HCT116 (cell line): ENCODE measurements at regions not wholly inside any gene's neighbourhood (a gene's known extent, or its start where the extent isn't known, plus 50 kb on each side); places are given as distances from the start of the nearest gene placed in this dataset.

Experiments used
- ATAC-seq: fragments of 200-7000 bp; cut with Tn5 transposase; 2 replicates; pipeline ENCODE4 v1.9.1; 2020; ENCODE audit warnings: mild to moderate bottlenecking, moderate library complexity
- BruUV-seq: library from RNA; stranded (reverse); fragments of 400-500 nt; replicated peaks from 2 replicates; lab custom pipeline; 2021; lab: Mats Ljungman, UMichigan
- CTCF ChIA-PET: fragments of 300-600 bp; sonication (Branson Sonifier 250); formaldehyde crosslinking; loops from one replicate; lab custom pipeline; 2021; ENCODE audit warnings: antibody characterized with exemption; lab: Charles Lee
- POLR2A ChIA-PET: fragments of 300-600, 350-600 bp; sonication (Branson Sonifier 250); formaldehyde crosslinking; loops from one replicate; lab custom pipeline; 2021; ENCODE audit warnings: antibody characterized with exemption; lab: Charles Lee
- RAD21 ChIA-PET, 2 experiments: fragments of 300-600 bp; sonication (Branson Sonifier 250); formaldehyde crosslinking; loops; one replicate each; lab custom pipeline; 2023; ENCODE audit warnings: low total read pairs in 2 of 2; ENCODE audit not compliant: uncharacterized antibody in 2 of 2, unreplicated experiment in 2 of 2, low non-redundant PET in 1 of 2; lab: Charles Lee
- DNase-seq: peaks from one replicate; pipeline ENCODE4 v3.0.0-alpha.2; 2010; ENCODE audit warnings: low read depth, low spot score
- H2AFZ ChIP-seq: fragments of 200-600 bp; shearing (Covaris generic), sonication (generic); 2 replicates; pipeline ENCODE4 v1.6.1; 2017; ENCODE audit warnings: low read depth, mixed run types, mixed read lengths, antibody characterized with exemption, low read length; ENCODE audit not compliant: poor library complexity, severe bottlenecking
- H3K27ac ChIP-seq: 2 replicates; pipeline ENCODE4 v1.5.1; 2012; ENCODE audit warnings: low read depth, low read length
- H3K27me3 ChIP-seq: fragments of 200-600 bp; sonication (generic); 2 replicates; pipeline ENCODE4 v1.6.1; 2016; ENCODE audit warnings: mixed run types, low read length, mixed read lengths; ENCODE audit not compliant: insufficient read depth
- H3K36me3 ChIP-seq, 2 experiments: fragments of 200-500 bp in 1 of 2; fragments of 200-600 bp in 1 of 2; sonication (Bioruptor generic) in 1 of 2; sonication (generic) in 1 of 2; 2 replicates each; pipeline versions ENCODE4 v1.5.1 to v1.6.1; 2014 to 2016; ENCODE audit warnings: low read length in 2 of 2, inconsistent platforms in 1 of 2, mixed read lengths in 1 of 2, mixed run types in 1 of 2; ENCODE audit not compliant: insufficient read depth in 2 of 2, control insufficient read depth in 1 of 2
- H3K4me1 ChIP-seq, 2 experiments: fragments of 200-600 bp in 1 of 2; sonication (generic) in 1 of 2; 2 replicates each; pipeline versions ENCODE4 v1.5.1 to v1.6.1; 2012 to 2017; ENCODE audit warnings: low read length in 2 of 2, inconsistent platforms in 1 of 2, mild to moderate bottlenecking in 1 of 2, mixed read lengths in 1 of 2, mixed run types in 1 of 2, moderate library complexity in 1 of 2; ENCODE audit not compliant: insufficient read depth in 2 of 2, control insufficient read depth in 1 of 2
- H3K4me2 ChIP-seq: fragments of 200-600 bp; sonication (generic); 2 replicates; pipeline ENCODE4 v1.6.1; 2017; ENCODE audit warnings: mixed run types, low read length, mixed read lengths
- H3K4me3 ChIP-seq, 2 experiments: fragments of 200-600 bp in 1 of 2; sonication (generic) in 1 of 2; replicated peaks in 1 of 2; 2 replicates each; pipeline ENCODE4 v1.5.1; 2011 to 2016; ENCODE audit warnings: low read length in 2 of 2, control low read depth in 1 of 2, low read depth in 1 of 2, mild to moderate bottlenecking in 1 of 2, mixed read lengths in 1 of 2, mixed run types in 1 of 2
- H3K79me2 ChIP-seq: fragments of 200-600 bp; sonication (generic); 2 replicates; pipeline ENCODE4 v1.6.1; 2017; ENCODE audit warnings: mild to moderate bottlenecking, mixed run types, low read length, moderate library complexity, mixed read lengths; ENCODE audit not compliant: insufficient read depth
- H3K9ac ChIP-seq: fragments of 200-600 bp; sonication (generic); 2 replicates; pipeline ENCODE4 v1.6.1; 2016; ENCODE audit warnings: low read length, mixed read lengths
- H3K9me2 ChIP-seq: fragments of 200-600 bp; sonication (generic), shearing (Covaris generic); 2 replicates; pipeline ENCODE4 v1.6.1; 2017; ENCODE audit warnings: mixed run types, mild to moderate bottlenecking, moderate library complexity; ENCODE audit not compliant: insufficient read depth
- H3K9me3 ChIP-seq, 2 experiments: fragments of 200-500 bp in 1 of 2; fragments of 200-600 bp in 1 of 2; sonication (Bioruptor generic) in 1 of 2; sonication (generic) in 1 of 2; 2 replicates each; pipeline ENCODE4 v1.6.1; 2014 to 2017; ENCODE audit warnings: low read length in 2 of 2, mixed read lengths in 2 of 2, inconsistent platforms in 1 of 2, low read depth in 1 of 2, mild to moderate bottlenecking in 1 of 2, mixed run types in 1 of 2, moderate library complexity in 1 of 2; ENCODE audit not compliant: control insufficient read depth in 1 of 2, insufficient read depth in 1 of 2
- H4K20me1 ChIP-seq: fragments of 200-600 bp; sonication (generic), shearing (Covaris generic); 2 replicates; pipeline ENCODE4 v1.6.1; 2017; ENCODE audit warnings: mixed run types, mild to moderate bottlenecking, moderate library complexity; ENCODE audit not compliant: insufficient read depth
- CBX3 ChIP-seq: IDR thresholded peaks from 2 replicates; pipeline ENCODE4 v1.6.1; 2012; ENCODE audit warnings: low read depth
- CEBPB ChIP-seq: IDR thresholded peaks from 2 replicates; pipeline ENCODE4 v1.6.1; 2012; ENCODE audit warnings: low read depth
- EGR1 ChIP-seq: IDR thresholded peaks from 2 replicates; pipeline ENCODE4 v1.6.1; 2012; ENCODE audit warnings: low read depth
- EZH2 ChIP-seq: fragments of 200-600 bp; sonication (generic); IDR thresholded peaks from 2 replicates; pipeline ENCODE4 v1.6.1; 2017; ENCODE audit warnings: antibody characterized with exemption, mixed run types
- EZH2phosphoT487 ChIP-seq: fragments of 200-600 bp; IDR thresholded peaks from 2 replicates; pipeline ENCODE4 v1.6.1; 2018; ENCODE audit warnings: antibody characterized with exemption, borderline replicate concordance
- JUND ChIP-seq: IDR thresholded peaks from 2 replicates; pipeline ENCODE4 v1.6.1; 2012
- POLR2A ChIP-seq: IDR thresholded peaks from 2 replicates; pipeline ENCODE4 v1.7.0; 2011; ENCODE audit warnings: borderline replicate concordance; ENCODE audit not compliant: insufficient read depth, insufficient read length; ENCODE audit errors: extremely low read depth
- POLR2AphosphoS5 ChIP-seq: IDR thresholded peaks from 2 replicates; pipeline ENCODE4 v1.6.1; 2011; ENCODE audit warnings: mild to moderate bottlenecking, low read depth, low read length, moderate library complexity
- RAD21 ChIP-seq: IDR thresholded peaks from 2 replicates; pipeline ENCODE4 v1.6.1; 2012; ENCODE audit warnings: low read depth, mild to moderate bottlenecking
- REST ChIP-seq: IDR thresholded peaks from 2 replicates; pipeline ENCODE4 v1.6.1; 2012; ENCODE audit warnings: low read depth
- SP1 ChIP-seq: IDR thresholded peaks from 2 replicates; pipeline ENCODE4 v1.6.1; 2012; ENCODE audit warnings: low read depth
- SRF ChIP-seq: IDR thresholded peaks from 2 replicates; pipeline ENCODE4 v1.6.1; 2012; ENCODE audit warnings: low read depth
- TCF7L2 ChIP-seq: IDR thresholded peaks from 2 replicates; pipeline ENCODE4 v1.7.0; 2011; ENCODE audit warnings: borderline replicate concordance, inconsistent platforms; ENCODE audit not compliant: insufficient read depth, insufficient read length; ENCODE audit errors: extremely low read depth
- YY1 ChIP-seq: IDR thresholded peaks from 2 replicates; pipeline ENCODE4 v1.6.1; 2011; ENCODE audit warnings: low read length, low read depth, moderate library complexity, mild to moderate bottlenecking; ENCODE audit not compliant: insufficient replicate concordance; ENCODE audit errors: extremely low read depth
- ZFX ChIP-seq: fragments of 450-650 bp; IDR thresholded peaks from 2 replicates; pipeline ENCODE4 v1.6.1; 2017
- intact Hi-C: fragments of 100-400 bp; cut with micrococcal nuclease; formaldehyde crosslinking; loops from 2 replicates; pipeline ENCODE4 v1.10.0; 2022
- TF ChIP-seq, protein P1 (sequence below): IDR thresholded peaks from 2 replicates; pipeline ENCODE4 v1.6.1; 2012

DNA sequence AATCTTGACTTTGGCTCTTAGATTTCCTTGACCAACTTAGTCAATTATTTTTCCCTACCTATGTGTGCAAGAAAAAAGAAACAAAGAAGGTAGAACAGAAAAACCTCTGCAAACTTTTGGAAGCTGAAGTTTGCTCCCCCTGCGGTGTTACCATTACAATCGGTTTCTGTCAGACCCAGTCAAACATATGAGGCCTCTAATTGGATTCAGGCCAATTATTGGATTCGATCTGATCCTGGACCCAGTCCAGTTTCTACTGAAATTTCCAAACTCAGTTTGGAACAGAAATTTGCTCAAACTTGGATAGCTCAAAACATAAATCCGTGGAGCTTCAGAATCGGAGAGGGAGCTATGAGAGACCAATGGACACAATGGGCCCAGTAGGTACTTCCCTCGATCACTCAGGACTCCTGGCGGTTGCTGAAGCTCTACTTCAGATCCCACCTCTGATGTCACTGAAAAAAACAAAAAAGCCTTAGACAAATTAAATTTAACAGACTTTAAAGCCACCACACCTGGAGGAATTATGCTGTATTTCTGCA, 523.9 kb downstream of the DMRTA1 start:
- TF ChIP-seq TCF7L2 (no peak), RAD21 (no peak), YY1 (no peak), CEBPB (no peak), POLR2A (no peak), SP1 (no peak), EGR1 (no peak), EZH2phosphoT487 (no peak), ZFX (no peak), EZH2 (no peak), SRF (no peak), POLR2AphosphoS5 (no peak), REST (no peak), CBX3 (no peak), JUND (no peak)
- TF ChIP-seq, protein P1, sequence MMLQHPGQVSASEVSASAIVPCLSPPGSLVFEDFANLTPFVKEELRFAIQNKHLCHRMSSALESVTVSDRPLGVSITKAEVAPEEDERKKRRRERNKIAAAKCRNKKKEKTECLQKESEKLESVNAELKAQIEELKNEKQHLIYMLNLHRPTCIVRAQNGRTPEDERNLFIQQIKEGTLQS: no peak
- Histone ChIP-seq H2AFZ (no peak overlapping the region), H3K36me3 (no peaks in the 10 kb centered on the region), H3K9me2 (no peaks in the 10 kb centered on the region), H3K4me3 (no peak overlapping the region), H3K4me2 (no peak overlapping the region), H4K20me1 (no peaks in the 10 kb centered on the region), H3K27ac (no peak overlapping the region), H3K79me2 (no peaks in the 10 kb centered on the region), H3K4me1 (no peaks in the 10 kb centered on the region), H3K27me3 (no peaks in the 10 kb centered on the region), H3K9me3 (peaks cover 0 to 16% of the 10 kb centered on the region in 2 experiments; a peak in 3 of 4 replicates), H3K9ac (no peak overlapping the region)
- BruUV-seq: no TSS peak
- ChIA-PET POLR2A (no interaction called here), CTCF (no interaction called here), RAD21 (no interaction called here)
- DNase-seq: no peak
- ATAC-seq: no peak
- intact Hi-C loops: no loop called here
